ENCODE measurements at regions not wholly inside any gene's neighbourhood (a gene's known extent, or its start where the extent isn't known, plus 50 kb on each side); places are given as distances from the start of the nearest gene placed in this dataset.
A peak's percentile ranks its signal among the peaks of the same experiment; 100 is the strongest.
"Not testable (repeated sequence)": the region's sequence is repeated elsewhere in the genome, so short reads cannot be mapped to it uniquely, and the experiment has no call there.

DNA sequence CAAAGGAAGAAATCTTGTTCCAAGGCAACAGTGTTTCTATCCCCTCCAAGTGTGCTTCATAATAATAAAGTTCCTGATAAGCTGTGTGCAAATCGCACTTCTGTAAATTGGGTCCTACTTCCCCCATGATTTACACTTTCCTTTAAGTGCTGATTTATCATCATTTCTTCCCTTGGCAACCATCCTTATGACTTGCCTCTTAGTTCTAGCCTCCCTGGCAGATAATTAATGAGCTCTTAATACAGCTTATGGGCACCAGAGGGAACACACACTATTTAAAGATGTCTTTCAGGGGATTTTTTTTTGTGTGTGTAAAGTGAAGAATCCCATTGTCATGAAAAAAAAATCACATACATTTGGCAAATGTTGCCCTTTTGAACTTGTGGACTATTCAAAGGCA lies 101.6 kb upstream of the MPHOSPH6 start:
- H3K4me3 ChIP-seq (ENCODE audit: low read depth, low read length), result no peak overlapping the region
- no peak for DNase-seq (ENCODE audit: low read depth)
- TF ChIP-seq, protein P1, sequence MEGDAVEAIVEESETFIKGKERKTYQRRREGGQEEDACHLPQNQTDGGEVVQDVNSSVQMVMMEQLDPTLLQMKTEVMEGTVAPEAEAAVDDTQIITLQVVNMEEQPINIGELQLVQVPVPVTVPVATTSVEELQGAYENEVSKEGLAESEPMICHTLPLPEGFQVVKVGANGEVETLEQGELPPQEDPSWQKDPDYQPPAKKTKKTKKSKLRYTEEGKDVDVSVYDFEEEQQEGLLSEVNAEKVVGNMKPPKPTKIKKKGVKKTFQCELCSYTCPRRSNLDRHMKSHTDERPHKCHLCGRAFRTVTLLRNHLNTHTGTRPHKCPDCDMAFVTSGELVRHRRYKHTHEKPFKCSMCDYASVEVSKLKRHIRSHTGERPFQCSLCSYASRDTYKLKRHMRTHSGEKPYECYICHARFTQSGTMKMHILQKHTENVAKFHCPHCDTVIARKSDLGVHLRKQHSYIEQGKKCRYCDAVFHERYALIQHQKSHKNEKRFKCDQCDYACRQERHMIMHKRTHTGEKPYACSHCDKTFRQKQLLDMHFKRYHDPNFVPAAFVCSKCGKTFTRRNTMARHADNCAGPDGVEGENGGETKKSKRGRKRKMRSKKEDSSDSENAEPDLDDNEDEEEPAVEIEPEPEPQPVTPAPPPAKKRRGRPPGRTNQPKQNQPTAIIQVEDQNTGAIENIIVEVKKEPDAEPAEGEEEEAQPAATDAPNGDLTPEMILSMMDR (IDR thresholded peaks at IDR 0.05; ENCODE audit: insufficient read depth, low read depth, low read length), result no peak

- H3K4me3 ChIP-seq (ENCODE audit: low read depth, low read length), result not testable (repeated sequence)
These were observed 97.7 kb upstream of the MPHOSPH6 start for GRCh38 chr16:82267675-82268074.

DNA sequence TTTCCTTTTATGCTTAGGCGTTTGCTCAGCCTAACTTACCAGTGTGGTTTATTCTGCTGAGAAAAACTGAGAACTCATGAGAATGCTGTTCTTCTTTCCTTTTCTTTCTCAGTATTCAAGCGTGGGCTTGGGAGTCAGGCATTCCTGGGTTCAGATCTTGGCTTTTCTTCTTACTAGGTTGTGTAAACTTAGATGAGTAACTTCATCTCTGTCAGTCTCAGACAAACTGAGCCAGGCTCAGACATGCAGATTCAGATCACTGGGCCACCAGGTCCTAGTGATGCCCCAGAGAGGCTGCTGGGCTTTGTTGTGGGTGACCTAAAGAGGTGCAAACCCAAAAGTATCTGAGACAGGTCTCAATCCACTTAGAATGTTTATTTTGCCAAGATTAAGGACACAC lies 95.8 kb upstream of the MPHOSPH6 start:
- TF ChIP-seq, protein P1 (IDR thresholded peaks at IDR 0.05; ENCODE audit: insufficient read depth, low read depth, low read length), result no peak
- no peak for DNase-seq (ENCODE audit: low read depth)
- no peak overlapping the region for H3K4me3 ChIP-seq (ENCODE audit: low read depth, low read length)

More at GRCh38 chr16:82267675-82268074, 97.7 kb upstream of the MPHOSPH6 start:
- not testable (repeated sequence) for DNase-seq (ENCODE audit: low read depth)

DNA sequence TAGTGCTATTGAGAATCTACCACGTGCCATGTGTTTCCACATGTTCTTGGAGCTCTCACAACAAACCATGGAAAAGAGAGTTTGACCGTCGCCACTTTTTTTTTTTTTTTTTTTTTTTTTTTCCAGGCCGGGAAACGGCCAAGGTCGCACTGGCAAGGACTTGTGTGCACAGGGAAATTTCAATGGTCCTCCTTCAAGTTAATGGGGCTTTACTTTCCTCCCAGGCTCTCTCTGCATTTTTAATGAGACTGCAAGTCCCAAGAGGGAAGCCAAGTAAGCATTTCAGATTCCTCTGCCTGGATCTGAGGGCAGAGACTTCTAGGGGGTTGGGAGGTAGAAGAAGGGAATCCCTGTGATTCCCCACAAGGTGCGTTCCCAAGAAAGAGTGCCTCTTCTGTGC lies 94.7 kb upstream of the MPHOSPH6 start:
- no peak overlapping the region for H3K4me3 ChIP-seq (ENCODE audit: low read depth, low read length)
- TF ChIP-seq, protein P1 (IDR thresholded peaks at IDR 0.05; ENCODE audit: insufficient read depth, low read depth, low read length), result no peak
- DNase-seq (ENCODE audit: low read depth), result no peak

- TF ChIP-seq, protein P1 (IDR thresholded peaks at IDR 0.05; ENCODE audit: insufficient read depth, low read depth, low read length), result peak; percentile 97
- DNase-seq (ENCODE audit: low read depth), result peak; percentile 53
- no peak overlapping the region for H3K4me3 ChIP-seq (ENCODE audit: low read depth, low read length)
These were observed 93.6 kb upstream of the MPHOSPH6 start for GRCh38 chr16:82263521-82264143.

GRCh38 chr16:82262244-82262643 lies 92.2 kb upstream of the MPHOSPH6 start:
- no peak for DNase-seq (ENCODE audit: low read depth)
- no peak overlapping the region for H3K4me3 ChIP-seq (ENCODE audit: low read depth, low read length)
- TF ChIP-seq, protein P1 (IDR thresholded peaks at IDR 0.05; ENCODE audit: insufficient read depth, low read depth, low read length), result no peak

DNA sequence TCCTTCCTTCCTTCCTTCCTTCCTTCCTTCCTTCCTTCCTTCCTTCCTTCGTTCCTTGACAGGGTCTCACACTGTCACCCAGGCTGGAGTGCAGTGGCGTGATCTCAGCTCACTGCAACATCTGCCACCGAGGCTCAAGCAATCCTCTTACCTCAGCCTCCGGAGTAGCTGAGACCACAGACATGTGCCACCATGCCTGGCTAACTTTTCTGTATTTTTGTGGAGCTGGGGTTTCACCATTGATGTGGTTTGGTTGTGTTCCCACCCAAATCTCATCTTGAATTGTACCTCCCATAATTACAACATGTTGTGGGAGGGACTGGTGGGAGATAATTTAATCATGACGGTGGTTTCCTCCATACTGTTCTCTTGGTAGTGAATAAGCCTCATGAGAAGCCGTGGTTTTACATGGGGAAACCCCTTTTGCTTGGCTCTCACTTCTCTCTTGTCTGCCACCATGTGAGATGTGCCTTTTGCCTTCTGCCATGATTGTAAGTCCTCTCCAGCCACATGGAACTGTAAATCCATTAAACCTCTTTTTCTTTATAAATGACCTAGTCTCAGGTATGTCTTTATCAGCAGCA lies 90.3 kb upstream of the MPHOSPH6 start:
- TF ChIP-seq, protein P1 (IDR thresholded peaks at IDR 0.05; ENCODE audit: insufficient read depth, low read depth, low read length), result no peak
- no peak for DNase-seq (ENCODE audit: low read depth)
- no peak overlapping the region for H3K4me3 ChIP-seq (ENCODE audit: low read depth, low read length)
